ENCODE measurements at regions not wholly inside any gene's neighbourhood (a gene's known extent, or its start where the extent isn't known, plus 50 kb on each side); places are given as distances from the start of the nearest gene placed in this dataset.

GRCh38 chr1:55820501-55820900 is 605.3 kb upstream of the USP24 start:
- DNase-seq, result no peak
- TF ChIP-seq CTCF (IDR thresholded peaks at IDR 0.05), result no peak
- Mint-ChIP-seq H3K4me3 (no peak overlapping the region), H3K27ac (no peak overlapping the region), H3K36me3 (ENCODE audit: low read depth) (no peaks in the 10 kb centered on the region), H3K27me3 (ENCODE audit: low read depth, poor library complexity) (peaks cover 5% of the 10 kb centered on the region), H3K9me3 (no peaks in the 10 kb centered on the region), H3K4me1 (peaks cover 55% of the 10 kb centered on the region)

- no peak overlapping the region for H3K4me3 Mint-ChIP-seq
- no peaks in the 10 kb centered on the region for H3K36me3 Mint-ChIP-seq (ENCODE audit: low read depth)
- H3K9me3 Mint-ChIP-seq, result no peaks in the 10 kb centered on the region
- H3K4me1 Mint-ChIP-seq, result peaks cover 51% of the 10 kb centered on the region
- H3K27ac Mint-ChIP-seq, result no peak overlapping the region
- no peak for TF ChIP-seq CTCF (IDR thresholded peaks at IDR 0.05)
- peaks cover 9% of the 10 kb centered on the region for H3K27me3 Mint-ChIP-seq (ENCODE audit: low read depth, poor library complexity)
- DNase-seq, result no peak
These were observed 603.8 kb upstream of the USP24 start for GRCh38 chr1:55819011-55819410.

- Mint-ChIP-seq H3K9me3 (no peaks in the 10 kb centered on the region), H3K27me3 (ENCODE audit: low read depth, poor library complexity) (peaks cover 9% of the 10 kb centered on the region), H3K4me3 (no peak overlapping the region), H3K4me1 (peaks cover 49% of the 10 kb centered on the region), H3K27ac (no peak overlapping the region), H3K36me3 (ENCODE audit: low read depth) (no peaks in the 10 kb centered on the region)
- no peak for DNase-seq
- no peak for TF ChIP-seq CTCF (IDR thresholded peaks at IDR 0.05)
These were observed 601.6 kb upstream of the USP24 start for GRCh38 chr1:55816456-55817426.

GRCh38 chr1:55815745-55816455 is 600.7 kb upstream of the USP24 start:
- Mint-ChIP-seq H3K4me1 (peaks cover 41% of the 10 kb centered on the region), H3K27me3 (ENCODE audit: low read depth, poor library complexity) (peaks cover 14% of the 10 kb centered on the region), H3K36me3 (ENCODE audit: low read depth) (no peaks in the 10 kb centered on the region), H3K4me3 (no peak overlapping the region), H3K27ac (no peak overlapping the region), H3K9me3 (no peaks in the 10 kb centered on the region)
- DNase-seq, result no peak
- TF ChIP-seq CTCF (IDR thresholded peaks at IDR 0.05), result no peak

GRCh38 chr1:55814967-55815366 is 599.8 kb upstream of the USP24 start:
- Mint-ChIP-seq H3K27me3 (ENCODE audit: low read depth, poor library complexity) (peaks cover 14% of the 10 kb centered on the region), H3K9me3 (peaks cover 6% of the 10 kb centered on the region), H3K4me3 (no peak overlapping the region), H3K4me1 (peaks cover 37% of the 10 kb centered on the region), H3K27ac (peak overlapping the region; percentile 43), H3K36me3 (ENCODE audit: low read depth) (no peaks in the 10 kb centered on the region)
- DNase-seq, result no peak
- no peak for TF ChIP-seq CTCF (IDR thresholded peaks at IDR 0.05)

Measured in nephron progenitor cell (in vitro differentiated cells).